Right lobe of liver (tissue), 4 donors: ENCODE measurements at regions not wholly inside any gene's neighbourhood (a gene's known extent, or its start where the extent isn't known, plus 50 kb on each side); places are given as distances from the start of the nearest gene placed in this dataset.

ENCODE experiments used
- POLR2A ChIP-seq: fragments of 450-650 bp; IDR thresholded peaks from one replicate; pipeline ENCODE4 v1.6.1; 2017; ENCODE audit warnings: antibody characterized with exemption, mild to moderate bottlenecking
- TF ChIP-seq, protein P1 (sequence below), 4 donors: fragments of 200-600 bp in 3 of 4; fragments of 450-650 bp in 1 of 4; IDR thresholded peaks; one replicate each; pipeline versions ENCODE4 v1.5.1 to v1.8.0; 2016 to 2022; ENCODE audit warnings: antibody characterized with exemption in 4 of 4, mild to moderate bottlenecking in 2 of 4
- donor health status: DM: no; HTN: no; CAD: no.
- donor health status: DM: no; HTN: no; CAD: no.
- donor health status: DM: no; HTN: yes; CAD: no.

DNA sequence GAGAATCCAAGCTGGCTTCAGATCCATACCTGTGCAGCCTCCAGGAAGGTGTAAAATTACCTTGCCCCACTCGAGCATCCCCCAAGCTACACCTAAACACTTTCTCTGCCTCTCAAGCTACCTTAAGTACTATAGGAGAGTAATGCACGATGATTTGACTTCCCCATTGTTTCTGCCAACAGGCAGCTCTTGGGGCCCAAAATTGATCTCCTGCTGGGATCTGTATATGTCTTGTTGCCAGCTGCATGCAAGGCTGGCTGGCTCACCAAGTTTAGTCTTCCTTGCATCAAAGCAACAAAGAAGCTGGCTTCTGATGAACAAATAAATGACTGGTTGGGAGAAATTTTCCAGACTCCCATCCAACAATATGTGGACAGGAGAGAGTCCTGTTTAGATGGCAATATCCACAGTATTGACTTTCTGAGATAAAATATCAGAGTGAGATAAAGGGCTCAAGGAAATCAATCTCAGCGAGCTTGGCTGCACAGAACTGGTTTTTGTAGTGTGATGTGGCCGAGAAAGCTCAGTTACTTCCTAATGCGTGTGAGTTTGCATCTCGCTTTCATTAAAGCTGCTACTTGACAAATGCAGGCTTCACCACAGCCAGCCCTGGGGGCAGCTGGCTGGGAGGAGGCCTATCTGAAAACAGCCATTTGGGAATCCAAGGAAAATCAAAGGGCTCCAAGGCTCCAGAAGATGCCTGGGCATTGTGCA is 140.7 kb downstream of the MINAR1 start:
- TF ChIP-seq POLR2A: no peak
- TF ChIP-seq, protein P1, sequence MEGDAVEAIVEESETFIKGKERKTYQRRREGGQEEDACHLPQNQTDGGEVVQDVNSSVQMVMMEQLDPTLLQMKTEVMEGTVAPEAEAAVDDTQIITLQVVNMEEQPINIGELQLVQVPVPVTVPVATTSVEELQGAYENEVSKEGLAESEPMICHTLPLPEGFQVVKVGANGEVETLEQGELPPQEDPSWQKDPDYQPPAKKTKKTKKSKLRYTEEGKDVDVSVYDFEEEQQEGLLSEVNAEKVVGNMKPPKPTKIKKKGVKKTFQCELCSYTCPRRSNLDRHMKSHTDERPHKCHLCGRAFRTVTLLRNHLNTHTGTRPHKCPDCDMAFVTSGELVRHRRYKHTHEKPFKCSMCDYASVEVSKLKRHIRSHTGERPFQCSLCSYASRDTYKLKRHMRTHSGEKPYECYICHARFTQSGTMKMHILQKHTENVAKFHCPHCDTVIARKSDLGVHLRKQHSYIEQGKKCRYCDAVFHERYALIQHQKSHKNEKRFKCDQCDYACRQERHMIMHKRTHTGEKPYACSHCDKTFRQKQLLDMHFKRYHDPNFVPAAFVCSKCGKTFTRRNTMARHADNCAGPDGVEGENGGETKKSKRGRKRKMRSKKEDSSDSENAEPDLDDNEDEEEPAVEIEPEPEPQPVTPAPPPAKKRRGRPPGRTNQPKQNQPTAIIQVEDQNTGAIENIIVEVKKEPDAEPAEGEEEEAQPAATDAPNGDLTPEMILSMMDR (IDR thresholded peaks at IDR 0.05): no peak
